Gastrocnemius medialis (tissue), 4 donors: ENCODE measurements at regions not wholly inside any gene's neighbourhood (a gene's known extent, or its start where the extent isn't known, plus 50 kb on each side); places are given as distances from the start of the nearest gene placed in this dataset.

ENCODE experiments used
- CTCF ChIP-seq, 5 experiments: fragments of 450-650 bp in 3 of 5; fragments of 200-600 bp in 2 of 5; sonication (generic) in 2 of 5; IDR thresholded peaks in 4 of 5; conservative IDR thresholded peaks in 1 of 5; 1 replicate in 4 of 5; 2 replicates in 1 of 5; pipeline ENCODE4 v1.5.1; 2016 to 2019; ENCODE audit warnings: antibody characterized with exemption in 5 of 5, mild to moderate bottlenecking in 3 of 5, moderate library complexity in 3 of 5
- POLR2A ChIP-seq, 2 donors: fragments of 450-650 bp; IDR thresholded peaks; one replicate each; pipeline ENCODE4 v1.6.1; 2017; ENCODE audit warnings: antibody characterized with exemption in 2 of 2, mild to moderate bottlenecking in 2 of 2, moderate library complexity in 2 of 2

GRCh38 chr2:181378491-181378890, 78.7 kb upstream of the ITGA4 start:
- TF ChIP-seq POLR2A (IDR thresholded peaks at IDR 0.05) = no peak
- no peak for TF ChIP-seq CTCF (IDR thresholded peaks at IDR 0.05 in 4 of 5, conservative IDR thresholded peaks at IDR 0.05 in 1 of 5)
